Ecto neural progenitor cell (in vitro differentiated cells): ENCODE measurements at regions not wholly inside any gene's neighbourhood (a gene's known extent, or its start where the extent isn't known, plus 50 kb on each side); places are given as distances from the start of the nearest gene placed in this dataset.
"Not testable (repeated sequence)": the region's sequence is repeated elsewhere in the genome, so short reads cannot be mapped to it uniquely, and the experiment has no call there.

Experiments
- DNase-seq: peaks from one replicate; pipeline ENCODE4 v3.0.0-alpha.2; 2018; ENCODE audit warnings: low spot score

- DNase-seq, result no peak
Observed at GRCh38 chr19:31445406-31445805, 96.2 kb upstream of the TSHZ3 start.

DNA sequence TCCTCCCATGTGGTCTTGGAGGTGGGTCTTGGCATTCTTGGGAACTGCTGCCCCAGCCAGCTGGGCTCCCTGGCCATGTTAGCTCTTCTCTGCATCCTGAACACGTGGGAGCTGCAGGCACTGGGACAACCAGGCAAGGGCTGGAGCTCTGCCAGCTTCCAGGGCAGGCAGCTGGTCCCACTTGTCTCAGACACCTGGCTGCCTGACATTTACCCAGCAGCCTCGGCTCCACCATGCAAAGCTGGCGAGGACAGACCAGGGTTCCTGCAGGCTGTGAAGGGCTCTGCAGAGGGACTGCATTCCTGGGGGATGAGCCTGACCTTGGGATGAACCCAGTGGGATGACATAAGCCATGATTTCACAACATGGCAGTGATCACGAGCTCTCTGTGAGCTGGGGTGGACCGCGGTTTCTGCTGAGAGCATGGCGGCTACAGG lies 99.0 kb upstream of the TSHZ3 start:
- no peak for DNase-seq

GRCh38 chr19:31449379-31449778 lies 100.1 kb upstream of the TSHZ3 start:
- no peak for DNase-seq

GRCh38 chr19:31450696-31451095 lies 101.5 kb upstream of the TSHZ3 start:
- no peak for DNase-seq

GRCh38 chr19:31451686-31452330 lies 102.6 kb upstream of the TSHZ3 start:
- no peak for DNase-seq

GRCh38 chr19:31459430-31459829 lies 110.2 kb upstream of the TSHZ3 start:
- no peak for DNase-seq

DNA sequence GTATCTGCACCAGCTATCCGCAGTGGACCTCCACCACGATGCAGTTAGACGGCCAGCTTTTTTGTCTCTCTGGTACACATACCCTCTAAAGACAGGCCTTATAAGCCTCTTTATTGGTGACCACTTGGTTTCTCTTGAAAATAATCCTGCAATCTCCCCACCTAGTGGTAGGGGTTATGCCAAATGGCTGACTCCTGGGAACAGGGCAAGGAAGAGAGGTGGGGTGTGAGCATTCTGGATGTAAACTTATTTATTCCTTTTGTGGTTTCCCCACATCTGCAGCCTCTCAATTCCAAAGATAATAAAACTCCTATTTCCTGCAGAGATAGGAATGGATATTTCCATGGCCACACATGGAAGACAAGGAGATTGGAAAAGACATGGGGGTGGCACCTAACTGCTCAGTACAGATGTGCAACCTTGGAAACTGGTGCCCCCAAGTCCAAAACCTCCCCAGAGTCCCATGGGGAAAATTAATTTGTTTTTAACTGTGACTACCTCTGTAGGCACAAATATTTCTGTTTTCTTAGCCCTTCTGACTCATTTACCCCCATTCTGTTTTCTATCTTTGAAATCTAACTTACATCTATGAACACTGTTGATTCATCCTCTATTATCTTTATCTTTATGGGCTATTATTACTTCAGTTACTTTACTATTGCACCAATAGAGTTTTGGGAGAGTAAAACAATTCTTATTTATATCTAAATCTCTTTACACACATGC lies 112.7 kb upstream of the TSHZ3 start:
- no peak for DNase-seq

GRCh38 chr19:31470229-31470939 lies 121.1 kb upstream of the TSHZ3 start:
- no peak for DNase-seq

DNA sequence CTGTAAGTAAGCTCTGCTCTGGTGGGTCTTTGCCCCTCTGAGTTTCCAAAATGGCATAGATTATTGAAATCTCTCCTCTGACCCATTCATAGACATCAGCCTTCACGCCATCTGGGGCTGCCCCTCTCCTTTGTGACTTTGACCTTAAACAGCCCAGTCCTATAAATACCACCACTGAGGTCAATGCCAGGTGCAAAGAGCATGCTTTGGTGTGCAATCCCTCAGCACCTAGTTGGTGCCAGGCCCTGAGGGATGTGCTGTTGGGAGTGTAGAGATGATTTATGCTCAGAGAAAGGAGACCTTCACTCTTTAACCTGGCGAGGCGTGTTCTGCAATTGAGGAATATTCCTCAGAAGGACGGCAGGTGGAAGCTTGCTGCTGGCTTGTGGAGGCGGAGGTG lies 121.7 kb upstream of the TSHZ3 start:
- DNase-seq, result no peak

DNA sequence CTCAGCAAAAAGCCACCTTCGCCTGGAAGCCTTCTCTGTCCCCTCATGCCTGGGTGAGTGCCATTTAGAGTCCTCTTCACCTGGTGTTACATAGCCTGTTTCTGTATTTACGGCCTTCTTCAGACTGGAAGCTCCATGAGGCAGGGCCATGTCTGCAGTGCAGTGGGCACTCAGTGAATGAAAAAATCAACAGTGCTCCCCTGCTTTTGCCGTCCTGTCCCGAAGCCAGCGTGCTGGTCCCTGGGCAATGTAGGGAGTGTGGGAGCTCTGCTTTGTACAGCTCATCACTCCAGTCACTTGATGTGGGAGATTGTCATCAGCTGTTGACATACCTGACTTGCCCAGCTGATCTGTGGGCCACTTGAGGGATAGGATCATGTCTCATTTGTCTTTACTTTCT lies 129.0 kb upstream of the TSHZ3 start:
- no peak for DNase-seq

DNA sequence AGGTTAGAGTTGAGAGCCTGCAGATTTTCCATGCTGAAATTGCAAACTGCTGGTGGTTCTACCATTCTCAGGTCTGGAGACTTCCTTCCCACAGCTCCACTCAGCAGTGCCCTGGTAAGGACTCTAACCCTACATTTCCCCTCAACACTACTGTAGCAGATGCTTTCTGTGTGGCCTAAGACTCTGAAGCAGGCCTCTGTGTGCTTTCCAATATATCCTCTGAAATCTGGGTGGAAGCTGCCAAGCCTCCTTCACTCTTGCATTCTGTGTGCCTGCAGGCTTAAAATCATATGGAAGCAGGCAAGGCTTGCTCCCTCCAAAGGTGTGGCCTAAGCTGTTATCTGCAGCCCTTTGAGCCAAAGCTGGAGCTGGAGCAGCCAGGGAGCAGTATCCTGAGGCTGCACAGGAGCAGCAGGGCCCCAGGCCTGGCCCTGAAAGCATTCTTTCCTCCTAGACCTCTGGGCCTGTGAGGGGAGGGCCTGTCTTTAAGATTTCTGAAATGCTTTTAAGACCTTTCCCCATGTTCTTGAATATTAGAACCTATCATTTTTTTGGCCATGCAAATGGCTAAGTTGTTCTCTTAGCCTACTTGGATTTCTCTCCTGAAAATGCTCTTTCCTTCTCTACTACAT lies 134.1 kb upstream of the TSHZ3 start:
- DNase-seq, result no peak

- not testable (repeated sequence) for DNase-seq
Observed at GRCh38 chr19:31484858-31485410, 135.7 kb upstream of the TSHZ3 start.

GRCh38 chr19:31485472-31485871 lies 136.2 kb upstream of the TSHZ3 start:
- DNase-seq, result no peak

- DNase-seq, result no peak
Observed at GRCh38 chr19:31491242-31491641, 142.0 kb upstream of the TSHZ3 start.

- no peak for DNase-seq
Observed at GRCh38 chr19:31492050-31492449, 142.8 kb upstream of the TSHZ3 start.

DNA sequence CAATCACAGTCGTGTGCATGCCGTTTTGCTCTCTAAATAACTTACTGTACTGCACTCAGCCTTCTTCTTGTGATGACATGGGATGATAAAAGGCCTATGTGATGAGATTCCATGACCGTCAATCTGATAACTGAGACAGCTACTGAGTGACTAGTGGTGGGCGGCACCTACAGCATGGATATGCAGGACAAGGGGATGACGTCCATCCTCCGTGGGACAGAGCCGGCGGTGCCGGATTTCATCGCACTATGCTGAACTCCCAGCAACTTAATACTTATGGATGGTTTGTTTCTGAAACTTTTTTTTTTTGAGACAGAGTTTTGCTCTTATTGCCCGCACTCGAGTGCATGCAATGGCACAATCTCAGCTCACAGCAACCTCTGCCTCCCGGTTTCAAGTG lies 146.8 kb upstream of the TSHZ3 start:
- no peak for DNase-seq

DNA sequence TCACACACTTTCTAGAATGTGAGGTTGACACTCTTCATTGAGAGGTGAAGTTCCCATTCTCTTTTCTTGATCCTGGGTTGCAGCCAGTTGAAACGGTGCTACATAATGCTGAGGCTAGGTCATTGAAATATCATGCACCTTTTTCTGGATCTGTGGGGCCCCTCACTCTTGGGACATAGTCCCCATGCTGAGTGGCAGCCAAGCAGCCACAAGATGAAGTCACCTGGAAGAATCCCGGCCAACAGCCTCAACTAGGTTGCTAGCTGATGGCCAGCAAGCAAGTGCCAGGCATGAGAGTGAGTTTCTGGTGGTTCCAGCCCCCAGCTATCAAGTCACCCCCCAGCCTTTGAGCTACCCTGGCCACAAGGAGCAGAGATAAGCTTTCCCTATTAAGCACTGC lies 148.5 kb upstream of the TSHZ3 start:
- DNase-seq, result peak; percentile 10

- DNase-seq, result peak; percentile 9
Observed at GRCh38 chr19:31498781-31499180, 149.5 kb upstream of the TSHZ3 start.

DNA sequence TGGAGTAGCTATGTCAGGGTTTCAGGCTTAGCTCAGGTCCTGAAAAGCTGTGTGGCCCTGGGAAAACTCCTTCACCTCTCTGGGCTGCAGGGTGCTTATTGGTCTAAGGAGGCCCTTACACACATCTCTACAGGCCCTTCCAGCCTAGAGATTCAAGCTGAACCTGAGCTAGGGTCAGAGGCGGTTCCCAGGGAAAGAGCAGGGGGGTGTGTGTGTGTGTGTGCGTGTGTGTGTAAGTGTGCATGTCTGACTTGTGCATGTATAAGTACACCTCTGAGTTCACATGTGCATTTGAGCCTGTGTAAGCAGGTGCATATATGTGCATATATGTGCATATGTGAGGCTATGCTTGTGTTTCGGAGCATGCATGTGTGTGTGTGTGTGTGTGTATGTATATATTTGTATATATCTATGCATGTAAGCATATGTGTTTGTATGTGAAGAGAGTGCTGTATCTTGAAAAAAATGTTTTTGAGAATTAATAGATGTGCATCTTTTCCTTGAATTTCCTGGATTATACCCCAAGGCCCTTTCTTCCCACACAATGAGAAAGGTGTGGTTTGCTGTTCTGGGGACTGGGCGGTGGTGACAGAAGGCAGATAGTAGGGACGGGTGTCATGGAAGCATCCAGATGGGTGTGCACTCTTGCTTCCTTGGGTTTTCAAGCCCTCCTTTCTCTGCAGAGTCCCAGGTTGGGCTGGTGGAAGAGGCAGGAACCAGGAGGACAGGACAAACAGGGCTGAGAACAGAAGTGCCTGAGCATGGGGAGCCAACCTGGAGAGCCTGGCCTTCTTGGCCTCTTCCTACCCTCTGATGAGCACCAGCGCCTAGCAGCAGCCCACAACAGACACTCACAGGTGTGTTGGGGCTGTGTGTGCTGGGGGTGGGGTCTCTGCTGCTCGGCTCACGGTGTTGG lies 150.3 kb upstream of the TSHZ3 start:
- peak; percentile 14 for DNase-seq

DNA sequence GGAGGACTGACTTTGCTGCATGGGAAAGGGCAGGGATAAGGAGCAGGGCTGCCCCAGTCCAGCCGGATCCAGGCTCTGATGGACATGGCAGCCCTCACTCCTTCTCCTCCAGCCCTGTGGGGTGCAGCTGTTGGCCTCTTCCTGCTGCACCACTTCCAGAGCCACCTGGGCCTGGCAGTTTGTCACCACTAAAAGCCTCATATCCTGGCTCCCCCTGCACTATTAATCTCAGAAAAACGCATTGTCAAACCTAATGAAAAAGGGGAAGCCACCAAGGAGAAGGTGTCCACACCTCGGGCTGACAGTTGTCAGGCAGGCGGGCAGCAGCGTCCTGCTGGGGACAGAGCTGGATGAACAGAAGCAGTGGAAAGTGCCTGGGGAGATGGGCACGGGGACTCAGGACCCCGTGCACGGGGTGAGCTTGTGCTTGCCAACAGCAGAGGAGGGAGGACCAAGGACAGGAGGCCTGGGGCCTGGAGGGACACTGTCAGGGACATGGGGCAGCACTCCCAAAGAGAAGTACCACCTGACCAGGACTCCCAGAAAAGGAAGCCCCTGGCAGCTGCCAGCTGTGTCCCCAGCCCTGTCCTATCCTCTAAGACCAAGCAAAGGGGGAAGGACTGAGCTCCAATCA lies 151.1 kb upstream of the TSHZ3 start:
- DNase-seq, result peak; percentile 18

GRCh38 chr19:31500946-31501345 lies 151.7 kb upstream of the TSHZ3 start:
- peak; percentile 11 for DNase-seq
